ENCODE measurements at regions not wholly inside any gene's neighbourhood (a gene's known extent, or its start where the extent isn't known, plus 50 kb on each side); places are given as distances from the start of the nearest gene placed in this dataset.

DNA sequence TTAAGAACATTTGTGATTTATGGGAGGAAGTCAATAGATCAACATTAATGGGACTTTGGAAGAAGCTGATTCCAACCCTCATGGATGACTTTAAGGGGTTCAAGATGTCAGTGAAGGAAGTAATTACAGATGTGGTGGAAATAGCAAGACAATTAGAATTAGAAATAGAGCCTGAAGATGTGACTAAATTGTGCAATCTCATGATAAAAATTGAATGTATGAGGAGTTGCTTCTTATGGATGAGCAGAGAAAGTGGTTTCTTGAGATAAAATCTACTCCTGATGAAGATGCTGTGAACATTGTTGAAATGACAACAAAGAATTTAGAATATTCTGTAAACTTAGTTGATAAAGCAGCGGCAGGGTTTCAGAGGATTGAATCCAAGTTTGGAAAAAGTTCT, 70.9 kb upstream of the NEUROD6 start:
- H3K36me3 ChIP-seq, result no peaks in the 10 kb centered on the region

DNA sequence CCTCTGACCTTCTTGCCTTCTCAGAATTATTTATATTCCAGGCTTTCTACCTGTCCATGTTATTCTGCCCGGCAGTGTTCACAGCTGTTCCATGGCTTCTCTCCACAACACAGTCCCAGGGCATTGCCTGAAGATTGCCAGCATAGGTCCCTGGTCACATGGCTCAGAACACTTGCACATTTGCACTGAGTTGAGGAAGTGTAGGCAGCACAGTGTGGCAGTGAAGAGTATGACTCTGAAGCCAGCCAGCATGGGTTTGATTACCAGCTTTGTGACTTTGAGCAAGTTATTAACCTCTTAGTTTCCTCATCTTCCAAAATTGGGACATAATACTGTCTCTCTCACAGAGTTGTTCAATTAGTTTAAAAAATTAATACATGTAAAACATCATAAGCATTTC, 73.2 kb upstream of the NEUROD6 start:
- DNase-seq (no peak), ATAC-seq (no peak)
- no peaks in the 10 kb centered on the region for H3K9me3 ChIP-seq
- no peaks in the 10 kb centered on the region for H3K36me3 ChIP-seq
- no peaks in the 10 kb centered on the region for H3K27me3 ChIP-seq
- TF ChIP-seq, protein P1, sequence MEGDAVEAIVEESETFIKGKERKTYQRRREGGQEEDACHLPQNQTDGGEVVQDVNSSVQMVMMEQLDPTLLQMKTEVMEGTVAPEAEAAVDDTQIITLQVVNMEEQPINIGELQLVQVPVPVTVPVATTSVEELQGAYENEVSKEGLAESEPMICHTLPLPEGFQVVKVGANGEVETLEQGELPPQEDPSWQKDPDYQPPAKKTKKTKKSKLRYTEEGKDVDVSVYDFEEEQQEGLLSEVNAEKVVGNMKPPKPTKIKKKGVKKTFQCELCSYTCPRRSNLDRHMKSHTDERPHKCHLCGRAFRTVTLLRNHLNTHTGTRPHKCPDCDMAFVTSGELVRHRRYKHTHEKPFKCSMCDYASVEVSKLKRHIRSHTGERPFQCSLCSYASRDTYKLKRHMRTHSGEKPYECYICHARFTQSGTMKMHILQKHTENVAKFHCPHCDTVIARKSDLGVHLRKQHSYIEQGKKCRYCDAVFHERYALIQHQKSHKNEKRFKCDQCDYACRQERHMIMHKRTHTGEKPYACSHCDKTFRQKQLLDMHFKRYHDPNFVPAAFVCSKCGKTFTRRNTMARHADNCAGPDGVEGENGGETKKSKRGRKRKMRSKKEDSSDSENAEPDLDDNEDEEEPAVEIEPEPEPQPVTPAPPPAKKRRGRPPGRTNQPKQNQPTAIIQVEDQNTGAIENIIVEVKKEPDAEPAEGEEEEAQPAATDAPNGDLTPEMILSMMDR (IDR thresholded peaks at IDR 0.05), result no peak
- intact Hi-C loops (cut with DNase I), result no loop called here
- WGBS (ENCODE audit: insufficient coverage, low coverage, low lambda C conversion rate, missing lambda C conversion rate), result 50% methylated on average over 1 of the region's 1 CpG
- no peaks in the 10 kb centered on the region for H3K4me1 ChIP-seq
- no peak overlapping the region for H3K4me3 ChIP-seq
- no peak overlapping the region for H3K27ac ChIP-seq

More for the DNA sequence above, 70.9 kb upstream of the NEUROD6 start:
- Histone ChIP-seq H3K4me3 (no peak overlapping the region), H3K27me3 (no peaks in the 10 kb centered on the region), H3K4me1 (no peaks in the 10 kb centered on the region), H3K27ac (no peak overlapping the region), H3K9me3 (no peaks in the 10 kb centered on the region)
- ATAC-seq (no peak), DNase-seq (no peak)
- TF ChIP-seq POLR2A (IDR thresholded peaks at IDR 0.05), result no peak
- TF ChIP-seq, protein P1 (IDR thresholded peaks at IDR 0.05), result no peak
- 87% methylated on average over 1 of the region's 1 CpG for WGBS (ENCODE audit: insufficient coverage, low coverage, low lambda C conversion rate, missing lambda C conversion rate)
- intact Hi-C loops (cut with DNase I), result no loop called here

DNA sequence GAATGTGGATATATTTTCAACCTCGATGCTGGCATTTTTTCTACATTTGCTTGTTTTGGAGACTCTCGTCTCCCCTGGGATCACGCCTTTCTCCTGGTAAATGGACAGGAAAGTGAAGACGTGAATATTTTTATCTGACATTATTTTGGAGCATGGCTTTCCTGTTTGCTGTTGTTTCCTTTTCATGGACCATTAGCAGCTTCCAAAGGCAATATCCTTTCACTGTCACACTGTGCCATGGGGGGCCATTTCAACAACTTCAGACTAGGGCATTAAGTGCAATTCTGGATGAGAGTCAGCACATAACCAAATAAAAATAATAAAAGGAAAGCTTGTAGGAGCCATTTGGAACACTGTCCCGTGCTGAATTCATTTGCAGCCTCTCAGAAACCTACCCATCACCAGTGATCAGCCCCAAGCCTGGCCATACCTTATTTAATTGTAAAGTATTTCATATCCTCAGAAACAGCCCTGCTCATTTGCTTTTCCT, 75.9 kb upstream of the NEUROD6 start:
- TF ChIP-seq, protein P1 (IDR thresholded peaks at IDR 0.05), result no peak
- no peak for TF ChIP-seq POLR2A (IDR thresholded peaks at IDR 0.05)
- ATAC-seq, result no peak
- no peak overlapping the region for H3K4me3 ChIP-seq
- intact Hi-C loops (cut with DNase I), result no loop called here
- H3K4me1 ChIP-seq, result no peaks in the 10 kb centered on the region
- no peak overlapping the region for H3K27ac ChIP-seq
- H3K36me3 ChIP-seq, result no peaks in the 10 kb centered on the region
- DNase-seq, result no peak
- WGBS (ENCODE audit: insufficient coverage, low coverage, low lambda C conversion rate, missing lambda C conversion rate), result 43% methylated on average over 5 of the region's 5 CpGs
- no peaks in the 10 kb centered on the region for H3K27me3 ChIP-seq
- no peaks in the 10 kb centered on the region for H3K9me3 ChIP-seq

DNA sequence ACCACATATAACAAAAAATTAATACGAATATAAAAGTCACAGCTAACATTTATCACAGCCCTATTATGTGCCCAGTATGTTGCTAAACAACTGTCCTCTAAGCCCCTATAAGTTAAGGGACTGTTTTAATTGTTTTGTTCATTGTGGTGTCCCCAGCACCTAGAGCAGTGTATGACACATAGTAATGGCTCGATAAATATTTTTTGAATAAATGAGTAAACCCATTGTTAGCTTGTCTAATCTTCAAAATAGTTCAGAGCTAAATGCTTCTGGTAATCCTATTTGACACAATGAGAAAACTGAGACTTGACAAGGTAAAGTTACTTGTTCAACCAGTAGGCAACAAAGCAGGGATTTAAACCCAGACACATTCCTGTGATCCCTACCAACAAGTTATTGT, 78.4 kb upstream of the NEUROD6 start:
- no peaks in the 10 kb centered on the region for H3K36me3 ChIP-seq
- DNase-seq (no peak), ATAC-seq (no peak)
- intact Hi-C loops (cut with DNase I), result no loop called here
- no peaks in the 10 kb centered on the region for H3K27me3 ChIP-seq
- 59% methylated on average over 2 of the region's 2 CpGs for WGBS (ENCODE audit: insufficient coverage, low coverage, low lambda C conversion rate, missing lambda C conversion rate)
- TF ChIP-seq POLR2A (IDR thresholded peaks at IDR 0.05), result no peak
- TF ChIP-seq, protein P1 (IDR thresholded peaks at IDR 0.05), result no peak
- no peaks in the 10 kb centered on the region for H3K4me1 ChIP-seq
- no peak overlapping the region for H3K27ac ChIP-seq
- H3K4me3 ChIP-seq, result no peak overlapping the region
- no peaks in the 10 kb centered on the region for H3K9me3 ChIP-seq

DNA sequence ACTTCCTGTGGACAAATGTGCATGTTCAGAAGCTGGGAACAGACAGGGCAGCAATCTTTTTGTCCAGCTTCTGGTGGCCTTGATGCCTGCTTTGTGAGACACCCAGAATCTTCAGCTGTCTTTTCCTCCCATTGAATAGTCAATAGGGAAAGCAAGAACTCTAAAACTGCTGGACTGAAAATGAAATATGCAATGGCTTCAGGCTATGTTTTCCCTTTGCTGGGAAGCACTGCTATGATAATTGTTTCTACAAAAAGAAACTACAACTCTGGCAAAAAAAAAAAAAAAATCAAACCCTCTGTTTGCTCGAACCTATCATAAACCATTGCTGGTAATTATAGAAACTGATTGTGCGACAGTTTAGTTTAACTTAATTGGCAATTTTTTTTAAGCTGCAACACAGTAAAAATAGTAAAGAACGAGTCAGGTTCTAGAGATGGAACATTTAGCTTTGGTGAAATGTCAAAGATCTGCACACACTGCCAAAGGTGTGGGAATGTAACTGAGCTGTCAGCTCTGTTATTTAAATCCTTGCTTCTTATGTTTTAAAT, 79.1 kb upstream of the NEUROD6 start:
- H3K9me3 ChIP-seq, result no peaks in the 10 kb centered on the region
- no peak overlapping the region for H3K27ac ChIP-seq
- TF ChIP-seq POLR2A (IDR thresholded peaks at IDR 0.05), result no peak
- TF ChIP-seq, protein P1 (IDR thresholded peaks at IDR 0.05), result no peak
- intact Hi-C loops (cut with DNase I), result no loop called here
- no peak overlapping the region for H3K4me3 ChIP-seq
- H3K36me3 ChIP-seq, result no peaks in the 10 kb centered on the region
- WGBS (ENCODE audit: insufficient coverage, low coverage, low lambda C conversion rate, missing lambda C conversion rate), result 47% methylated on average over 3 of the region's 3 CpGs
- H3K27me3 ChIP-seq, result no peaks in the 10 kb centered on the region
- DNase-seq (no peak), ATAC-seq (no peak)
- no peaks in the 10 kb centered on the region for H3K4me1 ChIP-seq

Measured in right lobe of liver (tissue), 6 donors.